ENCODE measurements at regions not wholly inside any gene's neighbourhood (a gene's known extent, or its start where the extent isn't known, plus 50 kb on each side); places are given as distances from the start of the nearest gene placed in this dataset.

- H3K27ac ChIP-seq (ENCODE audit: insufficient read depth, low read depth, low read length) = no peak overlapping the region
- CTCF ChIA-PET = no interaction called here
- no TSS peak for BruUV-seq (replicated peaks)
- DNase-seq (ENCODE audit: low read depth, low spot score) (no peak), FAIRE-seq (no peak)
- no peaks in the 10 kb centered on the region for H3K9me3 ChIP-seq (replicated peaks; ENCODE audit: control insufficient read depth, insufficient read depth, low read length)
- no peak overlapping the region for H3K4me3 ChIP-seq (replicated peaks in 1 of 3; ENCODE audit: insufficient read depth in 1 of 3, low read depth in 1 of 3, low read length in 3 of 3)
- H3K27me3 ChIP-seq (ENCODE audit: control insufficient read depth in 2 of 2, insufficient read depth in 2 of 2, low read length in 2 of 2) = no peaks in the 10 kb centered on the region
- no peaks in the 10 kb centered on the region for H3K79me2 ChIP-seq (ENCODE audit: control insufficient read depth, insufficient read depth, low read length)
- TF ChIP-seq GATA2 (IDR thresholded peaks at IDR 0.05; ENCODE audit: insufficient read depth, insufficient read length, low read depth, low read length) = no peak
- no peak for TF ChIP-seq FOS (IDR thresholded peaks at IDR 0.05; ENCODE audit: borderline replicate concordance, insufficient read depth, low read length)
- no peak for TF ChIP-seq POLR2AphosphoS5 (IDR thresholded peaks at IDR 0.05; ENCODE audit: insufficient read depth, low read depth, low read length)
- TF ChIP-seq JUN (IDR thresholded peaks at IDR 0.05; ENCODE audit: borderline replicate concordance, insufficient read depth, insufficient read length, low read depth) = no peak
- no peak for TF ChIP-seq EZH2 (IDR thresholded peaks at IDR 0.05; ENCODE audit: borderline replicate concordance, low read depth, low read length, severe bottlenecking)
- no peak for TF ChIP-seq MYC (IDR thresholded peaks at IDR 0.05; ENCODE audit: low read depth, low read length)
- TF ChIP-seq POLR2A (IDR thresholded peaks at IDR 0.05; ENCODE audit: low read depth, low read length) = no peak
- no peak for TF ChIP-seq MAX (IDR thresholded peaks at IDR 0.05; ENCODE audit: insufficient read depth, insufficient read length)
- no peak for TF ChIP-seq CTCF (IDR thresholded peaks at IDR 0.05; ENCODE audit: extremely low read depth in 1 of 2, insufficient read depth in 1 of 2, low read depth in 1 of 2, low read length in 2 of 2)
- no peak overlapping the region for H2AFZ ChIP-seq (ENCODE audit: low read depth, low read length)
- POLR2A ChIA-PET = no interaction called here
- H3K9ac ChIP-seq (replicated peaks; ENCODE audit: extremely low read depth, insufficient read depth, low read length) = no peak overlapping the region
- H4K20me1 ChIP-seq (replicated peaks; ENCODE audit: control insufficient read depth, extremely low read depth, insufficient read depth, low read length) = no peaks in the 10 kb centered on the region
- no peaks in the 10 kb centered on the region for H3K36me3 ChIP-seq (ENCODE audit: control insufficient read depth in 2 of 2, extremely low read depth in 1 of 2, insufficient read depth in 2 of 2, low read length in 2 of 2)
- no peaks in the 10 kb centered on the region for H3K9me1 ChIP-seq (replicated peaks; ENCODE audit: control insufficient read depth, extremely low read depth, insufficient read depth, low read length)
- intact Hi-C loops (cut with micrococcal nuclease) = no loop called here
- no peak overlapping the region for H3K4me2 ChIP-seq (ENCODE audit: insufficient read depth, low read length)
- dilution Hi-C loops (cut with MboI; ENCODE audit: extremely low pct_ligation_motif_present, low sequenced_read_pairs) = no loop called here
- H3K4me1 ChIP-seq (ENCODE audit: control insufficient read depth, extremely low read depth, insufficient read depth, low read length) = no peaks in the 10 kb centered on the region
These were observed 197.5 kb upstream of the CST7 start for GRCh38 chr20:24751551-24751950.

All from endothelial cell of umbilical vein (primary cell).